ENCODE measurements at regions not wholly inside any gene's neighbourhood (a gene's known extent, or its start where the extent isn't known, plus 50 kb on each side); places are given as distances from the start of the nearest gene placed in this dataset.

GRCh38 chr3:159631226-159631625 is 357.4 kb upstream of the IL12A start:
- TF ChIP-seq CTCF (IDR thresholded peaks at IDR 0.05) = no peak
- intact Hi-C loops (cut with DNase I) = no loop called here
- no peaks in the 10 kb centered on the region for H3K27me3 ChIP-seq
- no peak overlapping the region for H3K9ac ChIP-seq (ENCODE audit: low read depth in 2 of 2, low read length in 2 of 2)
- DNase-seq = no peak
- no peak overlapping the region for H3K27ac ChIP-seq
- H3K4me3 ChIP-seq = no peak overlapping the region
- no peaks in the 10 kb centered on the region for H3K4me1 ChIP-seq
- no peaks in the 10 kb centered on the region for H3K36me3 ChIP-seq
- no peaks in the 10 kb centered on the region for H3K9me3 ChIP-seq

- intact Hi-C loops (cut with DNase I) = no loop called here
- TF ChIP-seq CTCF (IDR thresholded peaks at IDR 0.05) = no peak
- H3K9ac ChIP-seq (ENCODE audit: low read depth in 2 of 2, low read length in 2 of 2) = no peak overlapping the region
- no peaks in the 10 kb centered on the region for H3K9me3 ChIP-seq
- H3K27ac ChIP-seq = no peak overlapping the region
- no peak overlapping the region for H3K4me3 ChIP-seq
- no peaks in the 10 kb centered on the region for H3K36me3 ChIP-seq
- H3K27me3 ChIP-seq = no peaks in the 10 kb centered on the region
- no peak for DNase-seq
- no peaks in the 10 kb centered on the region for H3K4me1 ChIP-seq
Measured at GRCh38 chr3:159632128-159632527, 356.5 kb upstream of the IL12A start.

GRCh38 chr3:159632851-159633250 is 355.8 kb upstream of the IL12A start:
- no peak for DNase-seq
- no peak for TF ChIP-seq CTCF (IDR thresholded peaks at IDR 0.05)
- Histone ChIP-seq H3K4me3 (no peak overlapping the region), H3K27me3 (no peaks in the 10 kb centered on the region), H3K9ac (ENCODE audit: low read depth in 2 of 2, low read length in 2 of 2) (no peak overlapping the region), H3K36me3 (no peaks in the 10 kb centered on the region), H3K9me3 (no peaks in the 10 kb centered on the region), H3K4me1 (no peaks in the 10 kb centered on the region), H3K27ac (no peak overlapping the region)
- intact Hi-C loops (cut with DNase I) = no loop called here

- Histone ChIP-seq H3K9ac (ENCODE audit: low read depth in 2 of 2, low read length in 2 of 2) (no peak overlapping the region), H3K27ac (no peak overlapping the region), H3K4me1 (no peaks in the 10 kb centered on the region), H3K36me3 (no peaks in the 10 kb centered on the region), H3K9me3 (no peaks in the 10 kb centered on the region), H3K27me3 (no peaks in the 10 kb centered on the region), H3K4me3 (no peak overlapping the region)
- intact Hi-C loops (cut with DNase I) = no loop called here
- no peak for DNase-seq
- TF ChIP-seq CTCF (IDR thresholded peaks at IDR 0.05) = no peak
Measured at GRCh38 chr3:159634483-159634882, 354.2 kb upstream of the IL12A start.

- Histone ChIP-seq H3K36me3 (no peaks in the 10 kb centered on the region), H3K27me3 (no peaks in the 10 kb centered on the region), H3K4me3 (no peak overlapping the region), H3K27ac (no peak overlapping the region), H3K9me3 (no peaks in the 10 kb centered on the region), H3K4me1 (no peaks in the 10 kb centered on the region), H3K9ac (ENCODE audit: low read depth in 2 of 2, low read length in 2 of 2) (no peak overlapping the region)
- DNase-seq = no peak
- no peak for TF ChIP-seq CTCF (IDR thresholded peaks at IDR 0.05)
- intact Hi-C loops (cut with DNase I) = no loop called here
Measured at GRCh38 chr3:159635047-159635641, 353.5 kb upstream of the IL12A start.

All from colonic mucosa (tissue), 4 donors.